NCI-H69 (cell line): ENCODE measurements at regions not wholly inside any gene's neighbourhood (a gene's known extent, or its start where the extent isn't known, plus 50 kb on each side); places are given as distances from the start of the nearest gene placed in this dataset.
"Not testable (repeated sequence)": the region's sequence is repeated elsewhere in the genome, so short reads cannot be mapped to it uniquely, and the experiment has no call there.

Source experiments
- DNase-seq: peaks from one replicate; lab custom pipeline; 2025; lab: John Stamatoyannopoulos, UW

GRCh38 chr12:131391399-131391798 is 319.5 kb upstream of the SFSWAP start:
- no peak for DNase-seq

GRCh38 chr12:131394752-131395151 is 316.1 kb upstream of the SFSWAP start:
- DNase-seq = not testable (repeated sequence)

- not testable (repeated sequence) for DNase-seq
These were observed 315.6 kb upstream of the SFSWAP start for GRCh38 chr12:131395209-131395684.

DNA sequence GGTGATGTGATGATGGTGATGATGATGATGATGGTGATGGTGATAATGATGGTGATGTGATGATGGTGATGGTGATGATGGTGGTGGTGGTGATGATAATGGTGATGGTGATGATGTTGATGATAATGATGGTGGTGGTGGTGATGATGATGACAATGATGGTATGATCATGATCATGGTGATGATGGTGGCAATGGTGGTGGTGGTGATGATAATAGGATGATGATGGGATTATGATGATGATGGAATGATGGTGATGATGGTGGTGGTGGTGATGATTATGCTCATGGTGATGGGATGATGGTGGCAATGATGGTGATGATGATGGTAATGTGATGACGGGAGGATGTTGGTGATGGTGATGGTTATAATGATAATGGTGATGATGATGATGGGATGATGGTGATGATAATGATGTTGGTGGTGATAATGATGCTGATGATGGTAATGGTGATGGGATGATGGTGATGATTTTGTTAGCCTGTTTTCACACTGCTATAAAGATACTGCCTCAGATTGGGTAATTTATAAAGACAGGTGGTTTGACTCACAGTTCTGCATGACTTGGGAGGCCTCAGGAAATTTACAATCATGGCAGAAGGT is 314.8 kb upstream of the SFSWAP start:
- DNase-seq = no peak

DNA sequence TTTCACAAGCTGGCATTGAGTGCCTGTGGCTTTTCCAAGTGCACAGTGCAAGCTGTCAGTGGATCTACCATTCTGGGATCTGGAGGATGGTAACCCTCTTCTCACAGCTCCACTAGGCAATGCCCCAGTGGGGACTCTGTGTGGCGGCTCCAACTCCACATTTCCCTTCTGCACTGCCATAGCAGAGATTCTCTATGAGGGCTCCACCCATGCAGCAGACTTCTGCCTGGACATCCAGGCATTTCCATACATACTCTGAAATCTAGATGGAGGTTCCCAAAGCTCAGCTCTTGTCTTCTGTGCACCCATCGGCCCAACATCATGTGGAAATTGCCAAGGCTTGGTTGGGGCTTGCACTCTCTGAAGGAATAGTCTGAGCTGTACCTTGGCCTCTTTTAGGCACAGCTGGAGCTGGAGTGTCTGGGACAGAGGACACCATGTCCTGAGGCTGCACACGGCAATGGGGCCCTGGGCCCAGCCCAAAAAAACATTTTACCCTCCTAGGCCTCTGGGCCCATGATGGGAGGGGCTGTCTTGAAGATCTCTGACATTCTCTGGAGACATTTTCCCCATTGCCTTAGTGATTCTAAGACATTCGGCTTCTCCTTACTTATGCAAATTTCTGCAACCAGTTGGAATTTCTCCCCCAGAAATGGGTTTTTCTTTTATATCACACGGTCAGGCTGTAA is 313.3 kb upstream of the SFSWAP start:
- DNase-seq = no peak

DNA sequence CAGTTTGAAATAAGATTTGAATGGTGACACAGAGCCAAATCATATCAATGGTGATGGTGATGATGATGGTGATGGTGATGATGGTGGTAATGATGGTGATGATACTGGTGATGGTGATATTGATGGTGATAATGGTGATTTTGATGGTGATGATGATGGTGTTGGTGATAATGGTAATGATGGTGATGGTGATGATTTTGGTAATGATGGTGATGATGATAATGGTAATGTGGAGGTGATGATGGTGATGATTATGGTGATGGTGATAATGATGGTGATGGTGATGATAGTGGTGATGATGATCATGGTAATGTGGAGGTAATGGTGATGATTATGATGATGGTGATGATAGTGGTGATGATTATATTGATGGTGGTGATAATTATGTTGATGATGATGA is 311.9 kb upstream of the SFSWAP start:
- no peak for DNase-seq

- not testable (repeated sequence) for DNase-seq
These were observed 310.1 kb upstream of the SFSWAP start for GRCh38 chr12:131400668-131401294.

- DNase-seq = peak; percentile 17
These were observed 308.8 kb upstream of the SFSWAP start for GRCh38 chr12:131401907-131402633.

- no peak for DNase-seq
These were observed 308.0 kb upstream of the SFSWAP start for GRCh38 chr12:131402781-131403396.

- DNase-seq = no peak
These were observed 307.2 kb upstream of the SFSWAP start for GRCh38 chr12:131403676-131404075.

GRCh38 chr12:131404705-131405104 is 306.2 kb upstream of the SFSWAP start:
- no peak for DNase-seq

DNA sequence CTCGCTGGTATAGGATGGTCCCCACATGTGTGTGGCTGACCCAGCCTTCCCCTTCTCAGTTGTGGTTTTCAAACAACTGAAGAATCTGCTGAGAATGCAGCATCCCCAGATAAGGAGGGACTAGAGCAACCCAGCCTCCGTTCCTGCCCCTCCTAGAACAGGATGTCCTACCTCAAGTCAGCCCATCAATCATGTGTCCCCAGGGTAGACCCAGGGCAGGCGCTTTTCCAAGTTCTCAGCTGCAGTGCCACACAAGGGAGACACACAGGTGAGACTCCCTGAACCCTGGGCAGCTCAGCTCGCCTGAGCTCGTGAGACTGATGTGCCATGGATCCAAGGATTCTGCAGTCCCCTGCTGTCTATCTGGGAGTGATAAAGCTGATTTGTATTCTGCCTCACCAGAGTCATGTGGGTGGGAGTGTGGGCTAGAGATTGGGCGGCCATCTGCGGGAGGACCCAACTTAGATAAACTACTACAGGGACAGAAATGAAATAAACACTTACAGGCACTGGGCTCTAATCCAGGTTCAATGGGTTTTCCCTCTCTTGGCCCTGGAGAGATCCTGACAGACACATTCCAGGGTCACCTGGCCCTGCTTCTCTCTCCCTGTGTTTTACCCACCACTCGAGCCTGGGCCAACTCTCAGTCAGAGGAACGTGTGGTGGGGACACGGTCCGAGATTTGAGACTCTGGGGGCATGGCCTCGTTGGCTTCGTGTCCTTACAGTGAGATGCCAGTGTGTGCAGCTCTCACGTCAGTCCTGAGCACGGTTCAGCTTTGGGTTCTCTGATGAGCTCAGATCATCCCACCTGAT is 303.5 kb upstream of the SFSWAP start:
- no peak for DNase-seq

GRCh38 chr12:131408036-131408365 is 302.9 kb upstream of the SFSWAP start:
- DNase-seq = no peak

DNA sequence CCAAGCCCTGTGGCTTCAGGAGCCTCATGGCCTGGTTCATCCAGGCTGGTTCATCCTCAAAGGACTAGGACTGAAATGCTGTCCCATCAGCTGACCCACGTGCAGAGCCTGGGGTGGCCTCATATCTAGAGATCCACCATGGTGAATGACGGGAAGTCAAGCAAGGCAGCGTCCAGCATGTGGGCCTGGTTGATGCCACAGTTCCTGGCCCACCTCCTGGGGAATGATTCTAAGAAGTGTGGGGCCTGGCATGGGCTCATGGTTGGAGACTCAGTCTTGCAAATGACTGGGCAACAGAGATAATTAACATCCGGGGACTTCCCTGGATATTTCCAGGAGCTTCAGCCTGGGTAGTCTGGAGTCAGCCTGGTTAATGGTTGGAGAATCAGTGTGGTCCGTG is 302.4 kb upstream of the SFSWAP start:
- DNase-seq = no peak

DNA sequence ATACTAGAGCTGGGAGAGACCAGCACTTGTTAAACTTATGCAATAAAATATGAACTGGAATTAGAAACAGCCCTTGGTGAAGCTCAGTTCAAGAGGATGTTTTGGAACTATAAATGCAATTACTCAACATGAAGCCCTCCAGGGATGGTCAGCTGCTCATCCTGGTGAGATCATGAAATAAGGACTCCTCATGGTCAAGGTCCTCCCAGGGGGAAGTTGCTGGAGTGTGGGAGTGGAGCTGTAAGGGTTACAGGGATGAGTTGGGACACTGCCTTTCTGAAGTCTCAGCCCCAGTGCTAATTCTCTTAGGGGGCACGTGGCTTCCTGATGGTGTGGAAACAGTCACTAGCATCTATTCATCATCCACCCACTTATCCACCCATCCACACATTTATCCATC is 301.7 kb upstream of the SFSWAP start:
- no peak for DNase-seq

GRCh38 chr12:131411827-131412226 is 299.1 kb upstream of the SFSWAP start:
- DNase-seq = not testable (repeated sequence)

- DNase-seq = peak; percentile 14
These were observed 297.9 kb upstream of the SFSWAP start for GRCh38 chr12:131413006-131413405.

DNA sequence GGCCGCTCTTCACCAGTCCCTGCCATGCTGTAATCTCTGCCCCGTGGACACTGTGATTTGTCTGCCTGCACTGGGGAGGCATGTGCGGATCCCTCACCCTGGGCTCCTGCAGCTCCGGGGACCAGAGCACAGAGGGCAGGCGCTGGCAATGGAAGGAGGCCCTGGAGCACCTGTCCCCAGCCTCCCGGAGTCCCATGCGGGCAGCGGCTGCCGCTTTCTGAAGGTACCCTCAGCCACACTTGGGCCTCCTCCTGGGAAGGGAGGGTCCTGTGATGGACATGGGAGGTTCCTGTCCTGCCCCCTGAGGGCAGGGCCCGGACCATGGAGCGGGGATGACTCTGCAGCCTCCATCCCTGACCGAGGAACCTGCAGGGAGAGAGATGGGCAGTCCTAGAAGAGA is 297.4 kb upstream of the SFSWAP start:
- no peak for DNase-seq

- DNase-seq = peak; percentile 40
These were observed 296.6 kb upstream of the SFSWAP start for GRCh38 chr12:131414155-131414922.

- no peak for DNase-seq
These were observed 295.1 kb upstream of the SFSWAP start for GRCh38 chr12:131415781-131416180.

GRCh38 chr12:131418121-131418520 is 292.8 kb upstream of the SFSWAP start:
- no peak for DNase-seq
